ENCODE measurements at regions not wholly inside any gene's neighbourhood (a gene's known extent, or its start where the extent isn't known, plus 50 kb on each side); places are given as distances from the start of the nearest gene placed in this dataset.

GRCh38 chr2:198795419-198795818, 662.3 kb downstream of the SATB2 start:
- ATAC-seq (no peak), DNase-seq (no peak)
- H3K36me3 ChIP-seq: no peaks in the 10 kb centered on the region
- H3K4me1 ChIP-seq: no peaks in the 10 kb centered on the region
- TF ChIP-seq CTCF (IDR thresholded peaks at IDR 0.05): no peak
- no peak overlapping the region for H3K4me3 ChIP-seq
- H3K27ac ChIP-seq: no peak overlapping the region
- intact Hi-C loops (cut with DNase I): no loop called here
- H3K27me3 ChIP-seq: no peaks in the 10 kb centered on the region
- peaks cover 0 to 4% (median 0%) of the 10 kb centered on the region in 11 donors for H3K9me3 ChIP-seq
- WGBS, 2 donors: 81 to 92% methylated on average over 2 of the region's 2 CpGs

GRCh38 chr2:198791623-198792022, 666.1 kb downstream of the SATB2 start:
- intact Hi-C loops (cut with DNase I): no loop called here
- ATAC-seq (no peak), DNase-seq (no peak)
- TF ChIP-seq CTCF (IDR thresholded peaks at IDR 0.05): no peak
- Histone ChIP-seq H3K36me3 (no peaks in the 10 kb centered on the region), H3K27ac (no peak overlapping the region), H3K27me3 (no peaks in the 10 kb centered on the region), H3K4me3 (no peak overlapping the region), H3K9me3 (no peaks in the 10 kb centered on the region), H3K4me1 (no peaks in the 10 kb centered on the region)
- WGBS, 2 donors: 0% methylated on average over 1 of the region's 1 CpG

- Histone ChIP-seq H3K36me3 (no peaks in the 10 kb centered on the region), H3K27me3 (no peaks in the 10 kb centered on the region), H3K4me3 (no peak overlapping the region), H3K4me1 (no peaks in the 10 kb centered on the region), H3K27ac (no peak overlapping the region), H3K9me3 (peaks cover 0 to 7% (median 0%) of the 10 kb centered on the region in 11 donors)
- 12 to 13% methylated on average over 2 of the region's 2 CpGs for whole genome bisulfite sequencing, 2 donors
- no peak for ATAC-seq
- TF ChIP-seq CTCF (IDR thresholded peaks at IDR 0.05): no peak
- no peak for DNase-seq
- intact Hi-C loops (cut with DNase I): no loop called here
These were observed 669.1 kb downstream of the SATB2 start for GRCh38 chr2:198788676-198789075.

- Histone ChIP-seq H3K4me3 (no peak overlapping the region), H3K4me1 (no peaks in the 10 kb centered on the region), H3K27me3 (no peaks in the 10 kb centered on the region), H3K9me3 (peaks cover 0 to 7% (median 0%) of the 10 kb centered on the region in 11 donors), H3K36me3 (no peaks in the 10 kb centered on the region), H3K27ac (no peak overlapping the region)
- 71 to 77% methylated on average over 3 of the region's 3 CpGs for WGBS, 2 donors
- intact Hi-C loops (cut with DNase I): no loop called here
- no peak for DNase-seq
- no peak for TF ChIP-seq CTCF (IDR thresholded peaks at IDR 0.05)
- ATAC-seq: no peak
These were observed 675.0 kb downstream of the SATB2 start for GRCh38 chr2:198782734-198783133.
